ENCODE measurements at regions not wholly inside any gene's neighbourhood (a gene's known extent, or its start where the extent isn't known, plus 50 kb on each side); places are given as distances from the start of the nearest gene placed in this dataset.
A peak's percentile ranks its signal among the peaks of the same experiment; 100 is the strongest.
"Not testable (repeated sequence)": the region's sequence is repeated elsewhere in the genome, so short reads cannot be mapped to it uniquely, and the experiment has no call there.

DNA sequence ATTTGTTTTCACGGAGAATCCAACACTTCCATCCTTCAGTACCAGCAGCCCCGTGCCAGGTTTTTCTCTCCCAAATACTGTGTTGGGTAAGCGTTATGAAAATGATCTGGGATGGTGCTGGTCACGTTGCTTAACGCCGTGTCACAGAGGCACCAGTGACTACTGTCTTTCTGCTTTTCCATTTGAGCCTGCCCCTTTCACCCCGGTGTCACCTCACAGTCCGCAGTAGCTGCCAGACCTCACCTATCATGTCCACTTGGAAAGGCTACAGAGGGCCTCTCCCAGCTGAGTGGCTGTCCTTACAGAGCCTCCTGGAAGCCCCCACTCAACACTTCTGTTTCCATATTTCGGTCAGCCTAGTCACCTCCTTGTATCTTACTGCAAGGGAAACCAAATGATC is 176.5 kb upstream of the ARID1B start:
- DNase-seq (ENCODE audit: low spot score) = no peak

- DNase-seq (ENCODE audit: low spot score) = no peak
Observed at GRCh38 chr6:156599978-156600590, 177.1 kb upstream of the ARID1B start.

DNA sequence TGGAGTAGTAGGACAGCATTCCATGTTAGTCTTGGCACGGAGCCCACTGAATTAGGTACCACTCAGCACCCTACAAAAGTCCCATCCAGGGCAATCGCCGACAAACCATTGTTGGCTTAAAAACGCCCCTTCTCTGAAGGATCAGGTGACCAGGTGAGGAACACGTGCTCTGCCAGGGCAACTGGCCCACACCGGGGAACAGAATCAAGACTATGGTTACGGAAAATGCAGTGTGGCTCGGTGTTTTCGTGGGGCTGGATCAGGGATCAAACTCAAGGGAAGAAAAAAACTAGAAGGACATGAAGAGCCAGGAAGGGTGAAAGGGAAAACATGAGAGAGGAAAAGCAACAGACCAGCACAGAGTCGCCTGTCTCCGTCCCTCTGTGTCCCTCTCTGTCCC is 177.8 kb upstream of the ARID1B start:
- no peak for DNase-seq (ENCODE audit: low spot score)

DNA sequence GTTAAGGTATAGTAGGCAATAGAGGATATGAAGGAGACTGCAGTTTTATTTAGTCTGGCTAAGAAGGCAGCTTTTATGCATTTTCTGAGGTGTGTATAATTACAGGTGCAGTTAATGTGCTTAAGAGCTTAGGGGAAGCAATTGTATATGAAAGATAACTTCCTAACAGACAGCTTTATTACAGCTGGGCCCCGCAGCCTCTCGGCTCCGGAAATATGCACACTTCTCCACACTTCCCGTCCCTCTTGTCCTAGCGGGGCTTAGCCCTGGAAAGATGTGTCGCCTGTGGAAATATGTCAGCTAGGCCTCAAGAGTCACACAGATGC is 178.4 kb upstream of the ARID1B start:
- DNase-seq (ENCODE audit: low spot score) = no peak

GRCh38 chr6:156598071-156598854 is 178.9 kb upstream of the ARID1B start:
- DNase-seq (ENCODE audit: low spot score) = no peak

DNA sequence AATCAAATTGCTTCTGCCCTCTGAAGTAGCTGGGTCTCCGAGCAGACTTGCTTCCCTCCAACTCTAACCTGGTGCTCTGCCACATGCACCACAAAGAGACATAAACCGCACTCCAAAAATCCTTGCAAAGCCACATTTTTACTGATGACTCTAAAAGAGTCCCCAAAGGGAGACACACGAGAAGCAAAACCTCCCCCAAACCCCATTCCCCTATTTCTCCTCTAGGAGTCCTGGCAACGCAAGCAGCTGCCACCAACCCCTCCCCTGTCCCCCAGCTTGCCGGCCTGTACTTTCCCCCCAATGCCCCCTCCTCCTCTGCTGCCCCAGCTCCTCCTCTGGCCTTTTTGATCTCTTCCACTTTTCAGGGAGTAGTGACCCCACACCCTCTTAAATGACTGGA is 180.1 kb upstream of the ARID1B start:
- DNase-seq (ENCODE audit: low spot score) = no peak

DNA sequence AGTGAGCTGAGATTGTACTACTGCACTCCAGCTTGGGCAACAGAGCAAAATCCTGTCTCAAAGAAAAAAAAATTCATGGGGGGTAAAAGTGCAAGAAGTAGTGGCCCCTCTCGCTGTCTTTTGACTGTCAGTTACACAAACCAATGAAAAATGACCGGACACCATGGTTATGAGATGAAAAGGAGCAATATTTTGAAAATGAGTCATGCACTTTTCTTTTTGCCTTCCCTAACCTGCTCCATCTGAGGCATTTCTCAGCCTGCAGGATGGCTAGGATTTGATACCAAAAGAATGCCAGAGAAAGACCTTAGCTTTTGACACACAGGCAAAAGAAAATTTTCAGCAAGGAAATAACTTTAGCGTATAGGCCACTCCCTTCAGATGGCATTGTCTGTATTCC is 181.7 kb upstream of the ARID1B start:
- no peak for DNase-seq (ENCODE audit: low spot score)

GRCh38 chr6:156593893-156594292 is 183.3 kb upstream of the ARID1B start:
- no peak for DNase-seq (ENCODE audit: low spot score)

DNA sequence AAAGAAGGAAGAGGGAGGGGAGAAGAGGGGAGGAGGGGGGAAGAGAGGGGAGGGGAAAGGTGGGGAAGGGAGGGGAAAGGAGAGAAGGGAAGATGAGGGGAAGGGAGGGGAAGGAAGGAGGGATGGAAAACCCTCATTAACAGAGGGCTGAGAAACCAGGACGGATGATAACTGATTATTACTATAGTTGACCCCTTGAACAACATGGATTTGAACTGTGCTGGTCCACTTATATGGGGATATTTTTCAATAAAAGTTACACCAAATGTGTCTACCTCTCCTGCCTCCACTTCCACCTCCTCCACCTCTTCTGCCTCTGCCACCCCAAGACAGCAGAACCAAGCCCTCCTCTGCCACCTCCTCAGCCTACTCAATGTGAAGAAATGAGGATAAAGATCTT is 184.1 kb upstream of the ARID1B start:
- no peak for DNase-seq (ENCODE audit: low spot score)

- no peak for DNase-seq (ENCODE audit: low spot score)
Observed at GRCh38 chr6:156590482-156590881, 186.7 kb upstream of the ARID1B start.

GRCh38 chr6:156589281-156589680 is 187.9 kb upstream of the ARID1B start:
- DNase-seq (ENCODE audit: low spot score) = no peak

DNA sequence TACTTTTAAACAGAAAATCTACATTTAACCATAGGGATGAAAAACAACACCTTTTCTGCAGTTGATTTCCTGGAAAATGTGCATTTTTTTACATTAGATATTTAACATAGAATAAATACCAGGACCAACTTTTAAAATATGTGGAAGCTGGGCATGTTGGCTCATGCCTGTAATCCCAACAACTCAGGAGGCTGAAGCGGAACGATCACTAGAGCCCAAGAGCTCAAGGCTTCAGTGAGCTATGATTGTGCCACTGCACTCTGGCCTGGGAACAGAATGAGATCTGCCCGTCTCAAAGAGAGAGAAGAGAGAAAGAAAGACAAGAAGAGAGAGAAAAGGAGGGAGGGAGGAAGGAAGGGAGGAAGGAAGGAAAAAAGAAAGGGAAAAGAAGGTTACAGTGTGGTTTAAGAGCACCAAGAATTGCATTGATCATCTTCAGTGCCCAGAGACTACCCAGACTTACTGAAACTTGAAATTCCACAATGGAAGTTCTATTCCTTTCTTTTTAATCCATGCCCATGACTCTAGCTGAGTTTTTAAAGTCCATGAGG is 189.4 kb upstream of the ARID1B start:
- DNase-seq (ENCODE audit: low spot score) = no peak

- DNase-seq (ENCODE audit: low spot score) = no peak
Observed at GRCh38 chr6:156587071-156587470, 190.1 kb upstream of the ARID1B start.

GRCh38 chr6:156585859-156586258 is 191.3 kb upstream of the ARID1B start:
- DNase-seq (ENCODE audit: low spot score) = no peak

- DNase-seq (ENCODE audit: low spot score) = not testable (repeated sequence)
Observed at GRCh38 chr6:156584121-156584520, 193.1 kb upstream of the ARID1B start.

- DNase-seq (ENCODE audit: low spot score) = peak; percentile 9
Observed at GRCh38 chr6:156583083-156583482, 194.1 kb upstream of the ARID1B start.

DNA sequence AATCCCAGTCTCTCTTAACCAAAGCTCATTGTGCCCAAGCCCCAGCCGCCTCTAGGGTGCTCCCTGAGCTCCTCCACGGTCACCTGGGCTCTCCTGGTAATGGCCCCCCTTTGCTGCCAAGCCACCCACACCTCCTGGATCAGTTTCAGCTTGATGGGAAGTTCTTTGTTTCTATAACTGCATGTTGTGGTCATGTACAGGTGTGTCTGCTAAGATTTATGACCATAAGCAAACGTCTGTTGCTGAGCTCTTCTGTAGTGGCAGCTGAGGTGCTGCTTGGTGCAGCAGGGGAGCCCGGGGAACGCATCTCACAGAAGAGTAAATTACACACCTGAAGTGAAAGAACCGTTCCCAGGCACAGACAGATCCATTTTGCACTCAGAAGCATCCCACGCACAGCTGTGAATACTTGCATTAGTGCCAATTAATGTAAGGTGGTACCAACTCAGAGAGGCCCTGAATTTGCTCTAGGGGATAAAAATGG is 194.6 kb upstream of the ARID1B start:
- DNase-seq (ENCODE audit: low spot score) = peak; percentile 55

- no peak for DNase-seq (ENCODE audit: low spot score)
Observed at GRCh38 chr6:156579564-156579963, 197.6 kb upstream of the ARID1B start.

DNA sequence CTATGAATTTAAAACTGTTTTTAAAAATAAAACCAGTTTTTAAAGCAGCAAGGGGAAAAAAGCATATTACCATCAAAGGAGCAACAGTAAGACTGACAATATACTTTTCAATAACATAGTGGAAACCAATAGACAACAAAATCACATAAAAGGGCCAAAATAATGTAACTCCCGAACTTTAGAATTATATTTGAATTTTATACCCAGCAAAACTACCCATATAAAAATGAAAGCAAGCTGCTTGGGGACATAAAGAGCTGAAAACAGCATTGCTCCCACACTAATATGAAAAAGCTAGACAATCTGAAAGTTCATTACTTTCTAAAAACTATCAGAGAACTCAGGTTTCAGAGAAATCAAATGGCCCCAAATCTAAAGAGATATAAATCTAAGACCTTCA is 199.4 kb upstream of the ARID1B start:
- DNase-seq (ENCODE audit: low spot score) = no peak

GRCh38 chr6:156575361-156575760 is 201.8 kb upstream of the ARID1B start:
- no peak for DNase-seq (ENCODE audit: low spot score)

GRCh38 chr6:156564807-156565149 is 212.4 kb upstream of the ARID1B start:
- DNase-seq (ENCODE audit: low spot score) = no peak

GRCh38 chr6:156564127-156564806 is 212.9 kb upstream of the ARID1B start:
- peak; percentile 62 for DNase-seq (ENCODE audit: low spot score)

DNA sequence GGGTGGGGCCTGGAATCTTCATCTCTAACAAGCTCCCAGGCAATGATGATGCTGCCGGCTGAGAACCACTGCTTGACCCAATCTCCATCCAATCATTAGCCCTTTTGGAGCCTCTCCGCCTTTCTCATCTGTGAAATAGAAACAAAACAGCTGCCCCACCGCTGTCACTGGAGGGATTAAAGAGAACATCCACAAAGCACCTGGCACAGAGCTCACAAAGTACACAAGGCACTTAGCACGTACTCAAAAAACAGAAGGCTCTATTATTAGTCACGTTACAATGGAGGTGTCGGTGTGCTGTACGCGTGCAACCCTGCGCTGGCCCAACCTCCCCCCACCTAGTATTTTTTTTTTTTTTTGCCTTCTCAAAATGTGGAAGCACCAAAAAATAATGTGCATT is 213.5 kb upstream of the ARID1B start:
- DNase-seq (ENCODE audit: low spot score) = no peak
